Heart left ventricle (tissue), 13 donors: ENCODE measurements at regions not wholly inside any gene's neighbourhood (a gene's known extent, or its start where the extent isn't known, plus 50 kb on each side); places are given as distances from the start of the nearest gene placed in this dataset.

Experiments
- POLR2A ChIP-seq, 2 donors: fragments of 450-650 bp; IDR thresholded peaks; one replicate each; pipeline ENCODE4 v1.6.1; 2017; ENCODE audit warnings: antibody characterized with exemption in 2 of 2, mild to moderate bottlenecking in 2 of 2, moderate library complexity in 2 of 2
- TF ChIP-seq, protein P1 (sequence below), 12 donors: fragments of 200-600 bp; sonication (generic) in 4 of 12; IDR thresholded peaks; one replicate each; pipeline versions ENCODE4 v1.5.0 to v1.8.0; 2018 to 2022; ENCODE audit warnings: antibody characterized with exemption in 12 of 12, mild to moderate bottlenecking in 5 of 12
- donor health status: ischemic (EF 13 %, LVEDD 7.1; RV severe dilation, severe dysfunction).
- donor health status: DM: no; HTN: yes; CAD: no.
- donor health status: DM: no; HTN: no; CAD: no.
- donor health status: ischemic (EF 25% LVEDD 6.9; RV normal size, moderate dysfunction).
- donor health status: ischemic (EF 25% LVEDD 5.7; RV mildly dilated, moderate dysfunction).
- donor health status: ischemic (EF 35%, LVEDD 5.7; RV mildly dilated, moderate dysfunction).
- donor health status: nonischemic (EF 11% LVEDD 7.7; RV severe dilation, severe dysfunction).
- donor health status: DM: yes; HTN: yes; CAD: no.
- donor health status: PGD.
- donor health status: ischemic (EF 29% LVEDD 5.4; RV normal size, mild dysfunction).
- donor health status: nonischemic (EF 23%, LVEDD 6.1; RV moderate dilation, normal function).

DNA sequence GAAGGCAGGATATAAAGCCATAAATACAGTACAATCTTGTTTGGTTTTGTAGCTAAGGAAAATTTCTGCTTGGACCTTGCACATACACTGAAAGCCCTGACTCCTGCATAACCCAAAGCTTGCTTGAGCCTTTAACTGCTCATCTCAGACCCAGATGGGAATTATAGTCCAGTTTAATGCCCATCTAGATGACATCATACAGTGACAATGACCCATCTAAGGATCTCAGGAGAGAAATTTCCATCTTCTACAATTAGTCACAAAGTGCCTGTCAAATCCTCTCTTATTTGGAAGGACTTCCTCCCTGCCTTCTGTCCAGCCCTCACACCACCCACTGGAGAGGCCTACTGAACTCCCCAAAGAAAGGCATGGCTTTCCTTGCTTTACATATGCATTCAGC lies 69.3 kb downstream of the BTBD3 start:
- TF ChIP-seq POLR2A (IDR thresholded peaks at IDR 0.05), result no peak
- TF ChIP-seq, protein P1, sequence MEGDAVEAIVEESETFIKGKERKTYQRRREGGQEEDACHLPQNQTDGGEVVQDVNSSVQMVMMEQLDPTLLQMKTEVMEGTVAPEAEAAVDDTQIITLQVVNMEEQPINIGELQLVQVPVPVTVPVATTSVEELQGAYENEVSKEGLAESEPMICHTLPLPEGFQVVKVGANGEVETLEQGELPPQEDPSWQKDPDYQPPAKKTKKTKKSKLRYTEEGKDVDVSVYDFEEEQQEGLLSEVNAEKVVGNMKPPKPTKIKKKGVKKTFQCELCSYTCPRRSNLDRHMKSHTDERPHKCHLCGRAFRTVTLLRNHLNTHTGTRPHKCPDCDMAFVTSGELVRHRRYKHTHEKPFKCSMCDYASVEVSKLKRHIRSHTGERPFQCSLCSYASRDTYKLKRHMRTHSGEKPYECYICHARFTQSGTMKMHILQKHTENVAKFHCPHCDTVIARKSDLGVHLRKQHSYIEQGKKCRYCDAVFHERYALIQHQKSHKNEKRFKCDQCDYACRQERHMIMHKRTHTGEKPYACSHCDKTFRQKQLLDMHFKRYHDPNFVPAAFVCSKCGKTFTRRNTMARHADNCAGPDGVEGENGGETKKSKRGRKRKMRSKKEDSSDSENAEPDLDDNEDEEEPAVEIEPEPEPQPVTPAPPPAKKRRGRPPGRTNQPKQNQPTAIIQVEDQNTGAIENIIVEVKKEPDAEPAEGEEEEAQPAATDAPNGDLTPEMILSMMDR (IDR thresholded peaks at IDR 0.05), result no peak
